HG03521 (cell line): ENCODE measurements at regions not wholly inside any gene's neighbourhood (a gene's known extent, or its start where the extent isn't known, plus 50 kb on each side); places are given as distances from the start of the nearest gene placed in this dataset.
"Not testable (repeated sequence)": the region's sequence is repeated elsewhere in the genome, so short reads cannot be mapped to it uniquely, and the experiment has no call there.

ENCODE experiments used
- ATAC-seq: cut with Tn5 transposase; IDR thresholded peaks from one replicate; pipeline ENCODE4 v1.9.1; 2021; ENCODE audit warnings: mild to moderate bottlenecking, moderate library complexity; ENCODE audit not compliant: unreplicated experiment

GRCh38 chr13:68987585-68987984 is 1120.0 kb upstream of the ATXN8OS start:
- no peak for ATAC-seq

DNA sequence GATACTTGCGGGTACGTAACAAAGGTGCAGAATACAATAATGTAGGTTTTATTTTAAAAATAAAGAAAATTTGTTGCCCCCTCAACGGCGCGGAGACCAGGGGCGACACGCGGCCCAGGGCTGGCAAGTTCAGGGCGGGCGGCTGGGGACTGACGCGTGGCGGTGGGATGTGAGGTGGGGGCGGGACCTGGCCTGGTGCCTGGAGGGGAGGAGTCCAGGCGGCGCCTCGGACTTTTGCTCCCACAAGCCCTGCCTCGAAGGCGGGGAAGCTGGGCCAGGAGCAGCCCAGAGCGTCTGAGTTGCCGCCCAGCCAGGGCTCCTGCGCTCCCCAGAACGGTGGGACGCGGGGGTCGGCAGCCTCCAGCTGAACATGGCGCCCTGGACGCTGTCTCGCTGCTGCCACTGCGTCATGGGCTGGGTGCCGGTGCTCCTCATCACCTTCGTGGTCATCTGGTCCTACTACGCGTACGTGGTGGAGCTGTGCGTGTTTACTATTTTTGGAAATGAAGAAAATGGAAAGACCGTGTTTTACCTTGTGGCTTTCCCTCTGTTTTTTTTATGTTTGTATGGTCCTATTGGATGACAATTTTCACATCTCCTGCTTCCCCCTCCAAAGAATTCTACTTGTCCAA is 1122.8 kb upstream of the ATXN8OS start:
- no peak for ATAC-seq

DNA sequence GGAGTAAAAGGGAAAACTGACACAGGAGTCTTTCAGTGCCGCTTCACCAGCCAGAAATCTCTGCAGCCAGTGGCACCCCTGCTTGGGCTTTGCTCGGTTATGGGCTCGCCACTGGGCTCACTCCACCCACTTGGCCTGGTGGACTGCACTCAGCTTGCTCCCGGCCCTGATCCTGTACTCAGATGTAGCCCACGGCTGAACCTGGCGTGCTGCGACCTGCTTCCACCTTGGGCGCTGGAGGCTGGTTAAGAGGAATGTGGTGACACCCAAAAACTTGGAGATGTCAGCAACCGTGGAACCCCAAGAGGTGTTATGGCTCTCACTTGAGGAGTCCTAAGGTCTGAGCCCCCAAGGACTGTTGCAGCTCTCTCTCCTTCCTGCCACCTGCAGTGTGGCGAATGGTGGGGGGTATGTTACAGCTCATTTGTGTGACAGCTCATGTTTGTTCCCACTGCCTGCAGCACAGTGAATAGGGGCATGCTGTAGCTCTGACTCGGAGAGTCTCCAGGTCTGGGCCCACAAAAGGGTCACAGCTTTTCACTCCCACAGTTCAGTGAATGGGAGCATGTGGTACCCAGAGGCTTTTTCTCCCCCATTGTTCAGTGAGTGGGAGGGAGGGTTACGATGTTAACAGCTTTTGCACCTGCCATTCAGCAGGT is 1124.5 kb upstream of the ATXN8OS start:
- ATAC-seq, result no peak

DNA sequence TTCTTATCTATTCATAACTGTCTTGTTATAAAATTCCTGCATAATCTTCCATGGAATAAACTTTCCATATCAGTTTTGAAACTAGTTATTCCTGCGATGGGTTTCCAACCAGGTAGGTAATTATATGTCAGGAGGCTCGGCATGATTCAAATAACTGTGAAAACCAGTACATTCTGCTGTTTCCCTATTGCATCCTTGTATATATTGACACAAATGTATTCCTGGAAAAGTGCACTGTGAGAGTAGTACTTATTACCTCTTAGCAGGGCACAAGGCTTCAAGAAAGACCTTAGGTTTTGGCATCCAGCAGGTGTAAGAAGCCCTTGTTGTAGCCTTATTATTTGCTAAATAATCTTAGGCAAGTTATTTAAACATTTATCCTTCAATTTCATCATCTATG is 1131.3 kb upstream of the ATXN8OS start:
- no peak for ATAC-seq

GRCh38 chr13:68970532-68970931 is 1137.1 kb upstream of the ATXN8OS start:
- ATAC-seq, result no peak

DNA sequence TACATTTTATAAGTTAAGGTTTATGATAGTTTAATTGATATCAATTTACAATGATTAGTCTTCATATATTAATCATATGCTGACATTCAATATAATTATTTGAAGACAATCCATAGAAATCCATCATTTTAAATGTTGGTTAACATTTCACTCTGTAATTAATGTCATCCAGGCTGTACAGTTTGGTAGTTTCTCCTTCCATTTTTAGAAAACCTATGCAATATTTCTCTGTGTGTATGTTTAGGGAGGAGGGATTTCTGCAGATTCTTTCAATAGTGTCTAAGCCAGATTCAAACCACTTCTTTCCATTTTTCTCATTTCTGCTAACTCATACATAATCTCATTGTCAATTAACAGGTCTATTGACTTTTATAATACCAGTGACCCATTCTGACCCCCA is 1159.0 kb upstream of the ATXN8OS start:
- no peak for ATAC-seq

DNA sequence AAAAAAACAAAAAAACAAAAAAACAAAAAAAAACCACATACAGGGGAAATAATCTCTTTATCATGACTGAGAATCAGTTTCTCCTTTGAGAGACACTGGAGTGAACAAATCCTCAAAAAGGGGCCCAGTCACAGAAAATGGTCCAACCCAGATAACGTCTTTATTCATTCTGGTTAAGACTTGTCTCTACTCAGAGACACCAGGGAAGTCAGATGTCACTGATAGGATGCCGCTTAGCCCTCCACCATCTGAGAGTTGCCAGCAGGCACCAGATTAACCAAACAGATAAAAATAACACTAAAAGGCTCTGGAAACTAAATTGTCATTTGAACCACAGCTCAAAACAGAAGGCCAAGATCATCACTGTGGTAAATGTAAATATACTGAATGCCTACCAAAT is 1163.4 kb upstream of the ATXN8OS start:
- no peak for ATAC-seq

GRCh38 chr13:68940049-68940448 is 1167.6 kb upstream of the ATXN8OS start:
- ATAC-seq, result no peak

DNA sequence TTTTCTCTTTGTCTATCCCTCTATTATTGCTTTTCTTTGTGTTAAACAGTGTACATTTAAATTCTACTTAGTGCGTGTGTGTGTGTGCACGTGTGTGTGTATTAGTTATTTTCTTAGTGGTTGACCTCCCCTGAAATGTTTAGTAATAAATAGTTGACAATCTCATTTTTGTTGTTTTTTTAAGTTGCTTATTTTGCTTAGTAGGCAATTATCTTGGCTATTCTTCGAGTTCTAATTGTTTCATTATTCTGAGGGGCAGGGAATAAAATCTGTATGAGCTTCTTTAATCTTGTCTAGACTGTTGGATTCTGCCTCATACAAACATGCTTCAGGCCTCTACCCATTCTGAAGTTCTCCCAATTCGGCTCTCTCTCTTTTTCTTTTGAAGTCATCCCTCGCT is 1169.0 kb upstream of the ATXN8OS start:
- no peak for ATAC-seq

DNA sequence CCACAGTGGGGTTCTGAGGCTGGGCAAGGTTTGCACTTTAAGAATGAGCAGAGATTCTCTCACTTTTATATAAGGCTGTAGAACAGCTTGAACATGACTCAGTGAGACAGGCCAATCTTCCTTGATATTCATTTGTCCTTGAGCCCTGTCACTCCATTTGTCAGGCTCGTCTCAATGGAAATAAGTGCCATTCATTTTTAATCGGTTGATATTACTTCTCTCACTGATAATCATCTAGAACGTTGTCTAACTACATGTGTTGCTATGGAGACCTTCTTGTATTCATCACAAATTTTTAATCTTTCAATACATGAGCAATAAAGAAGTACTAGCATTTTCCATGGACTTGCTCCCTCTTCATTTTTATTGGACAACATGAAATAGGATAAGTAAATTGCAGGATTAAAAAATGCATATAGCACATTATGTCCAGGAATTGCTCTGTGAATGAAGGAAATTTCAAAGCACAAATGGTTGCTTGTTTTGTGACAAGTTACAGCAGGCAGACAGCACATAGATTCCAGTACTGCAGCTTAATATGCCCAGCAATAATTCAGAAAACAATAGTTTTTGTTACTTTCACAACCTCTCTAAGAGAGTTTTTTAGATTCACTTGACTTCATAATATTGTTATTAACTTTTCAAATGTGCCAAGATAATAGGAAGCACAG is 1178.4 kb upstream of the ATXN8OS start:
- ATAC-seq, result no peak

DNA sequence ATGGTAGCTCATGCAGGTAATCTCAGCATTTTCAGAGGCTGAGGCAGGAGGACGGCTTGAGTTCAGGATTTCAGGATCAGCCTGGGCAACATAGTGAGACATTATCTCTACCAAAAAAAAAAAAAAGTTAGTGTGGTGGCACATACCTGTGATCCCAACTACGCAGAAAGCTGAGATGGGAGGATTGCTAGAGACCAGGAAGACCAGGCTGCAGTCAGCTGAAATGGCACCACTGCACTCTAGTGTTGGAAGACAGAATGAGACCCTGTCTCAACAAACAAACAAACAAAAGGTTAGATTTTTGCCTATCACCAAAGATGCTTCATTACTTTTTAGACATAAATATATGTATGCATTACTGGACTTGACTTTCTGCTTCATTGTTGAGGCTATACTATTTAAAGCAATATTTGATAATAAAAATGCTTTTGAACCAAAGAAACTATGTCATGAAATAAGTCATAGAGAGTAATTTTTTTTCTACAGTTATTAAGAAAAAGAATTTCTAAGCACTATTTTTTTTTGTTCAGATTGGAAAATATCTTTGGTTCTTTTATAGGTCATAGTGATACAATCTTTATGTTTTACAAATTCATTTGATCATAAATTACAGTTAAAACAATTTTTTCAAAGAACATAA is 1180.1 kb upstream of the ATXN8OS start:
- ATAC-seq, result no peak

DNA sequence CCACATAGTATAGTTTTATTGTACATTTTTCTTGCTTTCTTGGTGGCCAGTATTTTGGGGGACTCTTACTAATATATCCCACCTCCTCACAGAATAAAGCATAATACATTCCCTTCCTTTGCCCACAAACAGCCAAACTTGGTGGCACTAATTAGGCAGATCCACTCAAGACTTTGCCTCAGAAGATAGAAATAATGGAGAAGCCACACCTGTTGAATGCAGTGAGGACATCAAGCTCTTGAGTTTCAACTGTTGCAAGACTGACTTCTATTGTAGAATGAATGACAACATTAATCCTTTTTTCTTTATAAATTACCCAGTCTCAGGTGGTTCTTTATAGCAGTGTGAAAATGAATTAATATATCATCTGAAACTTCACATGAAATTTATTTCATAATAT is 1183.6 kb upstream of the ATXN8OS start:
- ATAC-seq, result no peak

DNA sequence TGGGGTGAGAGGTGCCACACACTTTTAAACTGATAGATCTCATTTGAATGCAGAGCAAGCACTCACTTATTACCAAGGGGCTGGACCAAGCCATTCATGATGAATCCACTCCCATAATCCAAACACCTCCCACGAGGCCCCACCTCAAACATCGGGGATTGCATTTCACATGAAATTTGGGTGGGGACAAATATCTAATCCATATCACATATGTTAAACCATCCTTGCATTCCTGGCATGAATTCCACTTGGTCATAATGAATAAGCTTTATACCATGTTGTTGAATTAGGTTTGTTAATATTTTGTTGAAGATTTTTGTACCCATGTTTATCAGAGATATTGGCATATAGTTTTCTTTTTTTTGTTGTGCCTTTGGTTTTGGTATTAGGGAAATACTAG is 1198.7 kb upstream of the ATXN8OS start:
- no peak for ATAC-seq

DNA sequence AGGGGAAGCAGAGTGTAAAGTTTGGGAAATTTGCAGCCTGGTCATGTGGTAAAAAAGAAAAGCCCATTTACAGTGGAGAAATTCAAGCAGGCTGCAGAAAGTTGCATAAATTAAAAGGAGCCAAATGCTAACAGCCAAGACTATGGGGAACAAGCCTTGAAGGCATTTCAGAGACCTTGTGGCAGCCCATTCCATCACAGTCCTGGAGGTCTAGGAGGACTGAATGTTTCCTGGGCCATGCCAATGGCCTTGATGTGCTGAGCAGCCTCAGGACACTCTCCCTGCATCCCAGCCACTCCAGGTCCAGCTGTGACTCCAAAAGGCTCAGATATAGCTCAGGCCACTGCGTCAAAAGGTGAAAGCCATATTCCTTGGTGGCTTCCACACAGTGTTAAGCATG is 1202.4 kb upstream of the ATXN8OS start:
- ATAC-seq, result no peak

- ATAC-seq, result no peak
Measured at GRCh38 chr13:68897331-68897928, 1210.2 kb upstream of the ATXN8OS start.

DNA sequence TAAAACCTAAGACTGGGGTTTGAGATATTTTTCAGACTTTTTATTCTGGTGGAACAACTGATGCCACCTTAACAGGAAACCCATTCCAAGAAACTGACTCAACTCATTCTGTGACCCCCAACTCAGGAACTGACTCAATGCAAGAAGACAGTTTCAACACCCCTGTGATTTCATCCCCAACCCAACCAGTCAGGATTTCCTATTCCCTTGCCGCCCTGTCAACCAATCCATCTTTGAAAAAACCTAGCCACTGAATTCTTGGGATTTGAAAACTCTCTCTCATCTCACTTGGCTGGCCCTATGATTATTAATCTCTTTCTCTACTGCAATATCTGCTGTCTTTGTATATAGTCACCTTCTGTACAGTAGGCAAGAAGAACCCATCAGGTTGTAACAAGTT is 1211.9 kb upstream of the ATXN8OS start:
- ATAC-seq, result no peak

DNA sequence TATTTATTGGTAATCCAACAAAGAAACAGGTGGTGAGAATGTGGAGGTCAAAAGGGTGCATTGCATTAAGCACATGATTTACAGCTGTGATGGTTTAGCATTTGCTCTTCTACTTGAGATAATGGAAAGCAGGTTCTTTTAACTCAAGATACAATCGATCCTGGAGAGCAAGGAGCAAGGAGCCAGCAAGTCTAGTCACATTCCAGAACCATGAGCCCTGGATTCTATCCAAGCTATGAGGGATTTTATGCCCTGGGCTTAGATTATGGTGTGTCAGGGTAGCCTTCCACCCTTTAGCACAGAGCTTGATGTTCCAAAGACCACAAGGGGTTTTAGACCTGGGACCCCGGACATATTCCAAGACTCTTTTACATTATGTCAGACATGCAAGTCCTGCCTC is 1213.9 kb upstream of the ATXN8OS start:
- not testable (repeated sequence) for ATAC-seq

GRCh38 chr13:68892596-68892995 is 1215.0 kb upstream of the ATXN8OS start:
- ATAC-seq, result not testable (repeated sequence)

GRCh38 chr13:68890101-68890500 is 1217.5 kb upstream of the ATXN8OS start:
- not testable (repeated sequence) for ATAC-seq

DNA sequence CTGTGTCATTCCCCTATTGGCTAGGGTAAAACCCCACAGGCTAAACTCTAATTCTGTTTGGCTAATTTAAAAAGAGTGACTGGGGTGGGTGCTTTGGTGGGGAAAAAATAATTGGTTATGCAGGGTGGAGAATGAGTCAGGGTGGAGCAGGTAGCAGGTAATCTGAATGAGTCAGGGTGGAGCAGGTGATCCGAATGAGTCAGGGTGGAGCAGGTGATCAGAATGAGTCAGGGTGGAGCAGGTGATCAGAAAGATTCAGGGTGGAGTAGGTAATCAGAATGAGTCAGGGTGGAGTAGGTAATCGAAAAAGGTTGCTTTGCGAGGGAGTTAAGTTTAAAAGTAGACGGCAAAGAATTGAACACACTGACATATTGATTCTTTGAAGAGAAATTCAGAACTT is 1218.8 kb upstream of the ATXN8OS start:
- ATAC-seq, result no peak

DNA sequence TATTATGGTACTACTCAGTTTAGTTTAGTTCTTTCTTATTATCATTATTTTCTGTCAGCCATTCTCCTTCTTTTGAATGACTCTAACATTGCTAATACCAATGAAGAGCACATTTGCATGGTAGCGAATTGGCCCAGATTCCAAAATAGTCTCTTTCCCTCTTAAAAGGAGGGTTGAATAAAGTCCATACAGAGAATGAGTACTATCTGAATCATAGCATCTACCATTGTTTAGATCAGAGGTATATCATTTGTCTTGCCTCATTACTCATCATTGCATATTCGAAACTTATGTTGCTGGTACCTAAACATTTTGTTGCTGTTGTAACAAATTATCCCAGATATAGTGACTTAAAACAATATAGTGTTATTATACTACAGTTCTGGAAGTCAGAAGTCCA is 1235.3 kb upstream of the ATXN8OS start:
- no peak for ATAC-seq

- no peak for ATAC-seq
Measured at GRCh38 chr13:68851026-68851425, 1256.6 kb upstream of the ATXN8OS start.
